ENCODE measurements at regions not wholly inside any gene's neighbourhood (a gene's known extent, or its start where the extent isn't known, plus 50 kb on each side); places are given as distances from the start of the nearest gene placed in this dataset.

DNA sequence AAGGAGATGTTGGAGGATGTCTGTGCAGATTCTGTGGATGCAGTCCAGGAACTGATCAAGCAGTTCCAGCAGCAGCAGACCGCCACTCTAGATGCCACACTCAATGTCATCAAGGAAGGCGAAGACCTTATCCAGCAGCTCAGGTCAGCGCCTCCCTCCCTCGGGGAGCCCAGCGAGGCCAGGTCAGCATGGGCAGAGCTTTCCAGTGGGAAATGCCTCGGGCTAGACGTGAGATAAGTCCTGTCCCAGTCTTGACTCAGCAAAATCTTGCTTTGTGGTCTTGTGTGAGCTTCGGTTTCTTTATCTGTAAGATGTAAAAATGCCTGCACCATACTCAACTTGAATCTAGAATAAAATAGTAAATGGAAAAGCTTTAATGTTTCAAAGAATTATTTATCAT is 335.1 kb upstream of the UMPS start:
- Mint-ChIP-seq H3K27me3 (peaks cover 19 to 33% of the 10 kb centered on the region in 2 donors), H3K4me1 (no peaks in the 10 kb centered on the region), H3K27ac (no peak overlapping the region), H3K36me3 (no peaks in the 10 kb centered on the region), H3K4me3 (no peak overlapping the region), H3K9me3 (no peaks in the 10 kb centered on the region)
- H3K4me3 ChIP-seq (ENCODE audit: control insufficient read depth in 1 of 2, extremely low read depth in 1 of 2, low read length in 1 of 2): no peak overlapping the region
- H3K27ac ChIP-seq (ENCODE audit: low read length): no peak overlapping the region
- H3K4me1 ChIP-seq (ENCODE audit: control insufficient read depth in 1 of 2, extremely low read depth in 1 of 2, insufficient read depth in 2 of 2, low read length in 2 of 2): no peaks in the 10 kb centered on the region
- POLR2A ChIA-PET: interaction anchor here in 1 of 2 donors (0.9 kb wide), 1 partner anchor 460 kb away, joined by 4 read pairs; no protein-coding TSS in a partner anchor
- no peak for DNase-seq
- WGBS (ENCODE audit: insufficient coverage): 72% methylated on average over 6 of the region's 8 CpGs
- H3K9me3 ChIP-seq: no peaks in the 10 kb centered on the region
- peaks cover 0 to 5% of the 10 kb centered on the region in 2 experiments for H3K27me3 ChIP-seq (replicated peaks in 1 of 2; ENCODE audit: control insufficient read depth in 2 of 2, extremely low read depth in 1 of 2, insufficient read depth in 2 of 2, low read length in 1 of 2)
- CTCF ChIA-PET: interaction anchor here in 1 of 2 donors (1.0 kb wide), 1 partner anchor 9 kb away, joined by 9 read pairs; no protein-coding TSS in a partner anchor
- no peak for ATAC-seq (replicated peaks in 1 of 4)
- H3K36me3 ChIP-seq (ENCODE audit: control insufficient read depth in 2 of 2, extremely low read depth in 1 of 2, insufficient read depth in 1 of 2, low read length in 1 of 2): no peaks in the 10 kb centered on the region

DNA sequence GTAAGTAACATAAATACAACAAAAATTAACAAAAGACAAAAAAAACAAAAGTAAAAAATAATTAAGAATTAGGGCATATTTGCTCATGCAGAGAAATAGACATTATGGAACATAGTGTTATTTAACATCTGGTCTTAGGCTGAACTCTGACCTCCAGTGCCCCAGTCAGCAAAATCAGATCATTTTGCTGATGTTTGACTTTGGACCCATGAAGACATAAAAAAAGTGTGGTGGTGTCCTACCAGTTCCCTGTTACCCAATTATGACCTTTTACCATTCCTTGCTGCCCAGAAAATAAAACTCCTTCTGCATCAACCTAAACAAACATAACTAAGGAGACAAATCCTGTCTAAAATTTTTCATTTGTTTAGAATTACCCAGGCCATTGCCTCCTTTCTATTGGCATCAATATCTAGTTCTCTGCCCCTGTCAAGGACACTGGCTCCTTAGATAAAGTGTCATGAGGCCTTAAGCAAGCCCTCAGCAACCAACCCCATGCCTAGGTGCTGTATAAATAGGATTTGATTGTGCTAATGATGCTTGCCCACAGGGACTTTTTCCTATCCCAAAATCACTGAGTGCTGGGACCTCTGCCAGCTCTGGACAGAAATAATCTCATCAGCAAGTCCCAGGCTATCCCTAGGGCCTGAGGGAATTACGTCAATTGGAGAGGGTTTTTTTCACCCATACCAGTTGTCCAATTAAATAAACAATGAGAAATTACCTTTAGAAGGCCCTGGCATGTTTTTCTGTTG is 334.5 kb upstream of the UMPS start:
- CTCF ChIA-PET: interaction anchor here in 1 of 2 donors (0.6 kb wide), 1 partner anchor 376 kb away, joined by 4 read pairs; no protein-coding TSS in a partner anchor
- WGBS (ENCODE audit: insufficient coverage): no CpG with 5 or more reads among the region's 1 CpG
- POLR2A ChIA-PET: interaction anchor here in 1 of 2 donors (0.9 kb wide), 1 partner anchor 460 kb away, joined by 4 read pairs; no protein-coding TSS in a partner anchor
- ATAC-seq (replicated peaks in 1 of 4) (no peak), DNase-seq (no peak)
- no peaks in the 10 kb centered on the region for H3K36me3 ChIP-seq (ENCODE audit: control insufficient read depth in 2 of 2, extremely low read depth in 1 of 2, insufficient read depth in 1 of 2, low read length in 1 of 2)
- no peaks in the 10 kb centered on the region for H3K4me1 ChIP-seq (ENCODE audit: control insufficient read depth in 1 of 2, extremely low read depth in 1 of 2, insufficient read depth in 2 of 2, low read length in 2 of 2)
- no peaks in the 10 kb centered on the region for H3K36me3 Mint-ChIP-seq
- H3K4me1 Mint-ChIP-seq: no peaks in the 10 kb centered on the region
- H3K27me3 ChIP-seq (replicated peaks in 1 of 2; ENCODE audit: control insufficient read depth in 2 of 2, extremely low read depth in 1 of 2, insufficient read depth in 2 of 2, low read length in 1 of 2): peaks cover 0 to 5% of the 10 kb centered on the region in 2 experiments
- no peaks in the 10 kb centered on the region for H3K9me3 Mint-ChIP-seq
- no peak overlapping the region for H3K4me3 ChIP-seq (ENCODE audit: control insufficient read depth in 1 of 2, extremely low read depth in 1 of 2, low read length in 1 of 2)
- no peak overlapping the region for H3K4me3 Mint-ChIP-seq
- peaks cover 19 to 36% of the 10 kb centered on the region in 2 donors for H3K27me3 Mint-ChIP-seq
- no peaks in the 10 kb centered on the region for H3K9me3 ChIP-seq
- H3K27ac ChIP-seq (ENCODE audit: low read length): no peak overlapping the region
- H3K27ac Mint-ChIP-seq: no peak overlapping the region

DNA sequence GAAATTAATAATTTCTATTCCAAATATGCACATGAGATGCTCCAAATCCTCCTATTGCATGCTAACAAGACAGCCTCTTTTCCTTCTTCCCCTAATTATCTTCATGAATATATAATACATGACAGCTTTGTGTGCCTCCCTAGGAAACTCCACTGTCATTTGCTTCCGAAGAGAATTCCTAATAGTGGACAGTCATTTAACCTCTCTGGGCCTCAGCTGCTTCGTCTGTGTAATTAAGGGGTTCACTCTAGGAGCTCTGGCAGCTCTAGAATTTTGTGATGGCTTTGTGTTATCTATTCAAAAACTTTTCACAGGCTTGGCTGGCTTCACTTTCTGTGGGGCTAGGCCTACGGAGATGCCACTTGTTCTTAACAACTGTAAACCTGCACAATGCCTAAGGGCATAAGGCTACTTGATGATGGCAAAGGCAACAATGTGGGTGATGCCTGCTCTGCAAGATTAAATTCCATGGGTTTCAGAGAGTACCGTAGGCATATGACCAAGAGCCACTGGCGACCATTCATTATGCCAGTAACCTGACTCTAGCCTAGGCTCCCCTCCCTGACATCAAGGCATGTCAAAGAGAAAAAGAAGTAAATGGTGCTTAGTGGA is 333.8 kb upstream of the UMPS start:
- no peaks in the 10 kb centered on the region for H3K9me3 Mint-ChIP-seq
- H3K27me3 Mint-ChIP-seq: peaks cover 17 to 30% of the 10 kb centered on the region in 2 donors
- DNase-seq (no peak), ATAC-seq (replicated peaks in 1 of 4) (no peak)
- POLR2A ChIA-PET: no interaction called here
- H3K27ac ChIP-seq (ENCODE audit: low read length): no peak overlapping the region
- H3K36me3 Mint-ChIP-seq: no peaks in the 10 kb centered on the region
- WGBS (ENCODE audit: insufficient coverage): 86% methylated on average over 1 of the region's 5 CpGs
- no peak overlapping the region for H3K4me3 ChIP-seq (ENCODE audit: control insufficient read depth in 1 of 2, extremely low read depth in 1 of 2, low read length in 1 of 2)
- CTCF ChIA-PET: interaction anchor here in 1 of 2 donors (0.6 kb wide), 1 partner anchor 375 kb away, joined by 4 read pairs; no protein-coding TSS in a partner anchor
- no peaks in the 10 kb centered on the region for H3K36me3 ChIP-seq (ENCODE audit: control insufficient read depth in 2 of 2, extremely low read depth in 1 of 2, insufficient read depth in 1 of 2, low read length in 1 of 2)
- H3K4me1 ChIP-seq (ENCODE audit: control insufficient read depth in 1 of 2, extremely low read depth in 1 of 2, insufficient read depth in 2 of 2, low read length in 2 of 2): no peaks in the 10 kb centered on the region
- no peaks in the 10 kb centered on the region for H3K9me3 ChIP-seq
- peaks cover 0 to 5% of the 10 kb centered on the region in 2 experiments for H3K27me3 ChIP-seq (replicated peaks in 1 of 2; ENCODE audit: control insufficient read depth in 2 of 2, extremely low read depth in 1 of 2, insufficient read depth in 2 of 2, low read length in 1 of 2)
- H3K4me1 Mint-ChIP-seq: no peaks in the 10 kb centered on the region
- H3K4me3 Mint-ChIP-seq: no peak overlapping the region
- H3K27ac Mint-ChIP-seq: no peak overlapping the region

DNA sequence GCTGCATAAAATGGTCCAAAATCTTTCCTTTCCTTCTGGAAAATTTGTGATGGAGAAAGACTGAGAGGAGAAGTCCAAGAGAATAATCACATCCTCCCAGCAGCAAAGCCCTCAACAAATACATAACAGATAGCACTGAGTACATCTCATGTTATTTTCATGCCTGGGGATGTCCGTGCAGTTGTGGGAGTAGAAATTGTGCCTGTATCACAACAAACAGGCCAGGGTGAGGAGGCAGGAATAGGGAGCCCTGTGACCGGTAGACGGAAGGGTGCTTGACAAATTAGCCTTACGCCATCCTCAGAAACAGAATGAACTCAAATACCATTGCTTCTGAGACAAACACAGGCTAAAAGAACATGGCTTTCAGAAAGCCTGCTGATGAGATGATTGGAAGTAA is 333.2 kb upstream of the UMPS start:
- ChIA-PET POLR2A (no interaction called here), CTCF (no interaction called here)
- Histone ChIP-seq H3K4me3 (ENCODE audit: control insufficient read depth in 1 of 2, extremely low read depth in 1 of 2, low read length in 1 of 2) (no peak overlapping the region), H3K36me3 (ENCODE audit: control insufficient read depth in 2 of 2, extremely low read depth in 1 of 2, insufficient read depth in 1 of 2, low read length in 1 of 2) (no peaks in the 10 kb centered on the region), H3K9me3 (no peaks in the 10 kb centered on the region), H3K27ac (ENCODE audit: low read length) (no peak overlapping the region), H3K27me3 (replicated peaks in 1 of 2; ENCODE audit: control insufficient read depth in 2 of 2, extremely low read depth in 1 of 2, insufficient read depth in 2 of 2, low read length in 1 of 2) (peaks cover 0 to 5% of the 10 kb centered on the region in 2 experiments), H3K4me1 (ENCODE audit: control insufficient read depth in 1 of 2, extremely low read depth in 1 of 2, insufficient read depth in 2 of 2, low read length in 2 of 2) (no peaks in the 10 kb centered on the region)
- Mint-ChIP-seq H3K27ac (no peak overlapping the region), H3K9me3 (no peaks in the 10 kb centered on the region), H3K36me3 (no peaks in the 10 kb centered on the region), H3K4me1 (no peaks in the 10 kb centered on the region), H3K4me3 (no peak overlapping the region), H3K27me3 (peaks cover 17 to 30% of the 10 kb centered on the region in 2 donors)
- no CpG with 5 or more reads among the region's 4 CpGs for WGBS (ENCODE audit: insufficient coverage)
- ATAC-seq (replicated peaks in 1 of 4): no peak
- DNase-seq: no peak

DNA sequence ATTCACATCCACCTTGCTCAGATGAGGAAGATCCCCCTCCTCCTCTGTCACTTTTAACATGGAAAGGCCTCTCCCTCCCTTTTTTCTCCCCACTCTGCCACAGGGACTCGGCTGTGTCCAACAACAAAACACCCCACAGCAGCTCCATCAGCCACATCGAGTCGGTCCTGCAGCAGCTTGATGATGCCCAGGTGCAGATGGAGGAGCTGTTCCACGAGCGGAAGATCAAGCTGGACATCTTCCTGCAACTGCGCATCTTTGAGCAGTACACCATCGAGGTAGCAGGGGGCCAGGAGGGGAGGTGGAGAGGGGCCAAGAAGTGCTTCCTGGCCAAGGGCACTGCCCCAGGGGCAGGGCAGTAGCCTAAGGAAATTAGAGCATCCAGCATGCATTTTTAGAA is 331.7 kb upstream of the UMPS start:
- DNase-seq (no peak), ATAC-seq (replicated peaks in 1 of 4) (no peak)
- Histone ChIP-seq H3K27me3 (replicated peaks in 1 of 2; ENCODE audit: control insufficient read depth in 2 of 2, extremely low read depth in 1 of 2, insufficient read depth in 2 of 2, low read length in 1 of 2) (peaks cover 0 to 5% of the 10 kb centered on the region in 2 experiments), H3K4me1 (ENCODE audit: control insufficient read depth in 1 of 2, extremely low read depth in 1 of 2, insufficient read depth in 2 of 2, low read length in 2 of 2) (no peaks in the 10 kb centered on the region), H3K4me3 (ENCODE audit: control insufficient read depth in 1 of 2, extremely low read depth in 1 of 2, low read length in 1 of 2) (no peak overlapping the region), H3K36me3 (ENCODE audit: control insufficient read depth in 2 of 2, extremely low read depth in 1 of 2, insufficient read depth in 1 of 2, low read length in 1 of 2) (no peaks in the 10 kb centered on the region), H3K27ac (ENCODE audit: low read length) (no peak overlapping the region), H3K9me3 (no peaks in the 10 kb centered on the region)
- no peaks in the 10 kb centered on the region for H3K36me3 Mint-ChIP-seq
- no peaks in the 10 kb centered on the region for H3K9me3 Mint-ChIP-seq
- CTCF ChIA-PET: no interaction called here
- H3K27ac Mint-ChIP-seq: no peak overlapping the region
- H3K4me3 Mint-ChIP-seq: no peak overlapping the region
- 88% methylated on average over 5 of the region's 7 CpGs for WGBS (ENCODE audit: insufficient coverage)
- H3K4me1 Mint-ChIP-seq: no peaks in the 10 kb centered on the region
- POLR2A ChIA-PET: no interaction called here
- H3K27me3 Mint-ChIP-seq: peaks cover 17 to 30% of the 10 kb centered on the region in 2 donors

DNA sequence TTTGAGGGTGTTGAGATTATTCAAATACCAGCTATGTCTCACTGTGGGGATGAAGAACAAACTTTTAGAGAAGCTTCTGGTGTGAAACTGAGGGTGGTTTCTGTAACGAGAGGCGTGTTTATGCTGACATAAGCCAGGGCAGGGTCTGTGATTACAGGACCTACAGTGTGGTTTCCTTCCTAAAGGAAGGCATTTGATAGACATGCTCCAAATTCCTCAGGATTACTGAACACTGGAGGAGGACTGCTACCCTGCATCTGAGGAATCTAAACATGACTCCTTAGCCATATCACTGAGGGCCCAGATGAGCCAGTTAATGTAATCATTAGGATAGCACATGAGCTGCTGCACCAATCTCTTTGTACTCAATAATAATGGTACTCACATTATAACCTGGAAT is 328.4 kb upstream of the UMPS start:
- no peak overlapping the region for H3K27ac Mint-ChIP-seq
- H3K9me3 Mint-ChIP-seq: no peaks in the 10 kb centered on the region
- H3K4me3 ChIP-seq (ENCODE audit: control insufficient read depth in 1 of 2, extremely low read depth in 1 of 2, low read length in 1 of 2): no peak overlapping the region
- CTCF ChIA-PET: no interaction called here
- H3K27me3 ChIP-seq (replicated peaks in 1 of 2; ENCODE audit: control insufficient read depth in 2 of 2, extremely low read depth in 1 of 2, insufficient read depth in 2 of 2, low read length in 1 of 2): no peaks in the 10 kb centered on the region
- no peak overlapping the region for H3K27ac ChIP-seq (ENCODE audit: low read length)
- POLR2A ChIA-PET: no interaction called here
- no peaks in the 10 kb centered on the region for H3K4me1 ChIP-seq (ENCODE audit: control insufficient read depth in 1 of 2, extremely low read depth in 1 of 2, insufficient read depth in 2 of 2, low read length in 2 of 2)
- peaks cover 13 to 19% of the 10 kb centered on the region in 2 donors for H3K27me3 Mint-ChIP-seq
- DNase-seq (no peak), ATAC-seq (replicated peaks in 1 of 4) (no peak)
- H3K36me3 ChIP-seq (ENCODE audit: control insufficient read depth in 2 of 2, extremely low read depth in 1 of 2, insufficient read depth in 1 of 2, low read length in 1 of 2): no peaks in the 10 kb centered on the region
- H3K36me3 Mint-ChIP-seq: no peaks in the 10 kb centered on the region
- 63% methylated on average over 2 of the region's 2 CpGs for WGBS (ENCODE audit: insufficient coverage)
- no peak overlapping the region for H3K4me3 Mint-ChIP-seq
- H3K9me3 ChIP-seq: no peaks in the 10 kb centered on the region
- no peaks in the 10 kb centered on the region for H3K4me1 Mint-ChIP-seq

Measured in T-cell (primary cell).